ENCODE measurements at regions not wholly inside any gene's neighbourhood (a gene's known extent, or its start where the extent isn't known, plus 50 kb on each side); places are given as distances from the start of the nearest gene placed in this dataset.

GRCh38 chr9:108545436-108545835, 310.4 kb downstream of the ACTL7B start:
- TF ChIP-seq ZFX (IDR thresholded peaks at IDR 0.05; ENCODE audit: borderline replicate concordance) = no peak
- TF ChIP-seq, protein P1, sequence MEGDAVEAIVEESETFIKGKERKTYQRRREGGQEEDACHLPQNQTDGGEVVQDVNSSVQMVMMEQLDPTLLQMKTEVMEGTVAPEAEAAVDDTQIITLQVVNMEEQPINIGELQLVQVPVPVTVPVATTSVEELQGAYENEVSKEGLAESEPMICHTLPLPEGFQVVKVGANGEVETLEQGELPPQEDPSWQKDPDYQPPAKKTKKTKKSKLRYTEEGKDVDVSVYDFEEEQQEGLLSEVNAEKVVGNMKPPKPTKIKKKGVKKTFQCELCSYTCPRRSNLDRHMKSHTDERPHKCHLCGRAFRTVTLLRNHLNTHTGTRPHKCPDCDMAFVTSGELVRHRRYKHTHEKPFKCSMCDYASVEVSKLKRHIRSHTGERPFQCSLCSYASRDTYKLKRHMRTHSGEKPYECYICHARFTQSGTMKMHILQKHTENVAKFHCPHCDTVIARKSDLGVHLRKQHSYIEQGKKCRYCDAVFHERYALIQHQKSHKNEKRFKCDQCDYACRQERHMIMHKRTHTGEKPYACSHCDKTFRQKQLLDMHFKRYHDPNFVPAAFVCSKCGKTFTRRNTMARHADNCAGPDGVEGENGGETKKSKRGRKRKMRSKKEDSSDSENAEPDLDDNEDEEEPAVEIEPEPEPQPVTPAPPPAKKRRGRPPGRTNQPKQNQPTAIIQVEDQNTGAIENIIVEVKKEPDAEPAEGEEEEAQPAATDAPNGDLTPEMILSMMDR (IDR thresholded peaks at IDR 0.05) = no peak

Data from 22Rv1 (cell line).